Umbilical cord (tissue), 1 donor: ENCODE measurements at regions not wholly inside any gene's neighbourhood (a gene's known extent, or its start where the extent isn't known, plus 50 kb on each side); places are given as distances from the start of the nearest gene placed in this dataset.

Experiments used
- DNase-seq: peaks from one replicate; pipeline ENCODE4 v3.0.0-alpha.2; 2015; ENCODE audit warnings: low spot score

- no peak for DNase-seq
These were observed 115.4 kb downstream of the SALL1 start for GRCh38 chr16:51035711-51036110.

- DNase-seq = no peak
These were observed 116.0 kb downstream of the SALL1 start for GRCh38 chr16:51035110-51035498.

- no peak for DNase-seq
These were observed 116.5 kb downstream of the SALL1 start for GRCh38 chr16:51034481-51035109.

GRCh38 chr16:51031598-51031997 is 119.5 kb downstream of the SALL1 start:
- no peak for DNase-seq

GRCh38 chr16:51030516-51030915 is 120.6 kb downstream of the SALL1 start:
- no peak for DNase-seq

- no peak for DNase-seq
These were observed 125.3 kb downstream of the SALL1 start for GRCh38 chr16:51025588-51026290.

GRCh38 chr16:51024703-51025102 is 126.4 kb downstream of the SALL1 start:
- DNase-seq = no peak

- no peak for DNase-seq
These were observed 128.1 kb downstream of the SALL1 start for GRCh38 chr16:51022955-51023354.

GRCh38 chr16:51019617-51020016 is 131.5 kb downstream of the SALL1 start:
- no peak for DNase-seq

- DNase-seq = no peak
These were observed 133.1 kb downstream of the SALL1 start for GRCh38 chr16:51017969-51018368.

- DNase-seq = no peak
These were observed 138.7 kb downstream of the SALL1 start for GRCh38 chr16:51012396-51012795.

GRCh38 chr16:51010817-51011216 is 140.3 kb downstream of the SALL1 start:
- peak; percentile 6 for DNase-seq

GRCh38 chr16:51009813-51010212 is 141.3 kb downstream of the SALL1 start:
- no peak for DNase-seq

GRCh38 chr16:51009359-51009758 is 141.7 kb downstream of the SALL1 start:
- no peak for DNase-seq

GRCh38 chr16:51008607-51009006 is 142.5 kb downstream of the SALL1 start:
- no peak for DNase-seq

GRCh38 chr16:51008037-51008436 is 143.0 kb downstream of the SALL1 start:
- no peak for DNase-seq

GRCh38 chr16:51003850-51004566 is 147.1 kb downstream of the SALL1 start:
- DNase-seq = no peak

- DNase-seq = no peak
These were observed 148.1 kb downstream of the SALL1 start for GRCh38 chr16:51002881-51003490.

GRCh38 chr16:50999181-50999580 is 151.9 kb downstream of the SALL1 start:
- no peak for DNase-seq

- no peak for DNase-seq
These were observed 152.7 kb downstream of the SALL1 start for GRCh38 chr16:50998411-50998810.

- no peak for DNase-seq
These were observed 153.4 kb downstream of the SALL1 start for GRCh38 chr16:50997679-50998078.

- no peak for DNase-seq
These were observed 154.3 kb downstream of the SALL1 start for GRCh38 chr16:50996830-50997186.
